ENCODE measurements at regions not wholly inside any gene's neighbourhood (a gene's known extent, or its start where the extent isn't known, plus 50 kb on each side); places are given as distances from the start of the nearest gene placed in this dataset.

DNA sequence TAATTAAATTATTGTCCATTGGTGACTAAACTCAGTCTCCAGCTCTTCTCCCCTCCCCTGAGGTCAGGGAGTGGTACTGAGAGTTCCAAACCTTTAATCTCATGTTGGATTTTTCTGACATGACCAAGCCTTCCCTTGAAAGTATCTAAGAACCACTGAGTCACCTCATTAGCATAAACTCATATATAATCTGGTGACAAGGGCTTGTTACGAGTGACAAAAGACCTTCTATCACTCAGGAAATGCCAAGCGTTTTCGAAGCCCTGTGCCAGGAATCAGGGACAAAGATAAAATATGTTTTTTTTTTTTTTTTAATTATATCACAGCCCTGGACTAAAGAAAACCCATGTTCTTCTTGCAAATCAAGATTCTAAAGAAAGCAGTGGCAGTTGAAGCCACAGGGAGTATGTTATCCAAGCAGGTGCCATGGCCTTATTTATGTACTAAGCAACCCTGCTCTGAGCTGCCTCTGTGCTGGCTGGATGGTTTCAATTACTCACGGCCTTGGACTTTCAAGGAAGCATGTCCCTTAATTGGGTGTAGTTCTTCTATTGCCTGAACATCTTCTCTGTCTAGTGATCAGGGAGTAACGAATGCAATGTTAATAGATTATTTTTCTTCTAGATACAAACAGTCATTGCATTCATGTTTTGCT, 169.0 kb upstream of the PRKCQ start:
- Histone ChIP-seq H3K36me3 (no peaks in the 10 kb centered on the region), H3K4me3 (no peak overlapping the region), H3K9me3 (no peaks in the 10 kb centered on the region), H3K4me1 (no peaks in the 10 kb centered on the region), H3K27me3 (no peaks in the 10 kb centered on the region), H3K27ac (no peak overlapping the region)
- no peak for DNase-seq
- in situ Hi-C loops (cut with MboI; ENCODE audit: low pct_ligation_motif_present in 1 of 4, low pct_unique_long_range_greater_than_20kb in 1 of 4, low sequenced_read_pairs in 3 of 4): no loop called here
- intact Hi-C loops (cut with DNase I; ENCODE audit: low total_unique reads): no loop called here
- TF ChIP-seq POLR2AphosphoS5 (IDR thresholded peaks at IDR 0.05) (no peak), EP300 (IDR thresholded peaks at IDR 0.05; ENCODE audit: low read depth) (no peak), POLR2A (IDR thresholded peaks at IDR 0.05) (no peak)
- TF ChIP-seq, protein P1, sequence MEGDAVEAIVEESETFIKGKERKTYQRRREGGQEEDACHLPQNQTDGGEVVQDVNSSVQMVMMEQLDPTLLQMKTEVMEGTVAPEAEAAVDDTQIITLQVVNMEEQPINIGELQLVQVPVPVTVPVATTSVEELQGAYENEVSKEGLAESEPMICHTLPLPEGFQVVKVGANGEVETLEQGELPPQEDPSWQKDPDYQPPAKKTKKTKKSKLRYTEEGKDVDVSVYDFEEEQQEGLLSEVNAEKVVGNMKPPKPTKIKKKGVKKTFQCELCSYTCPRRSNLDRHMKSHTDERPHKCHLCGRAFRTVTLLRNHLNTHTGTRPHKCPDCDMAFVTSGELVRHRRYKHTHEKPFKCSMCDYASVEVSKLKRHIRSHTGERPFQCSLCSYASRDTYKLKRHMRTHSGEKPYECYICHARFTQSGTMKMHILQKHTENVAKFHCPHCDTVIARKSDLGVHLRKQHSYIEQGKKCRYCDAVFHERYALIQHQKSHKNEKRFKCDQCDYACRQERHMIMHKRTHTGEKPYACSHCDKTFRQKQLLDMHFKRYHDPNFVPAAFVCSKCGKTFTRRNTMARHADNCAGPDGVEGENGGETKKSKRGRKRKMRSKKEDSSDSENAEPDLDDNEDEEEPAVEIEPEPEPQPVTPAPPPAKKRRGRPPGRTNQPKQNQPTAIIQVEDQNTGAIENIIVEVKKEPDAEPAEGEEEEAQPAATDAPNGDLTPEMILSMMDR (IDR thresholded peaks at IDR 0.05): no peak
- WGBS, 2 donors (ENCODE audit: low coverage in 1 of 2): 70 to 71% methylated on average over 5 of the region's 5 CpGs

DNA sequence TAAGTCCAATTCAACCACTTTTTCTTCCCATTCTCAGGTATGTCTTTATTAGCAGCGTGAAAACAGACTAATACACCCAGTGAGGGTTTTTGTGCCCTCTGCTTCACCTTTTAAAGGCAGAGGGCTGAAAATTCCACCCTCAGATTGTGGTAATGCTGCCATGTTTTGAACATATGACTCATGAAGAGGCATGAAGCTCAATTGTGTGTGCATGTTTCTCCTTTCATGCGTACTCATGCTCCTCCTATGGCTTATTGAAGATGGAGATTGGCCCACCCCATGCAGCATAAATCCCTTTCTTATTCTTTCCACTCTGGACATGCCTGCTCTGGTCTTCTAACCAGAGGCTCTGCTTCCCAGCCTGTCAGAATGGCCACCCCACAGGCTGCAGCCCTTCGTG, 168.0 kb upstream of the PRKCQ start:
- in situ Hi-C loops (cut with MboI; ENCODE audit: low pct_ligation_motif_present in 1 of 4, low pct_unique_long_range_greater_than_20kb in 1 of 4, low sequenced_read_pairs in 3 of 4): no loop called here
- no peaks in the 10 kb centered on the region for H3K9me3 ChIP-seq
- DNase-seq: no peak
- H3K36me3 ChIP-seq: no peaks in the 10 kb centered on the region
- no peaks in the 10 kb centered on the region for H3K27me3 ChIP-seq
- no peak overlapping the region for H3K4me3 ChIP-seq
- H3K27ac ChIP-seq: no peak overlapping the region
- 90 to 100% methylated on average over 3 of the region's 3 CpGs for WGBS, 2 donors (ENCODE audit: low coverage in 1 of 2)
- intact Hi-C loops (cut with DNase I; ENCODE audit: low total_unique reads): no loop called here
- no peaks in the 10 kb centered on the region for H3K4me1 ChIP-seq
- TF ChIP-seq EP300 (IDR thresholded peaks at IDR 0.05; ENCODE audit: low read depth): no peak
- no peak for TF ChIP-seq POLR2A (IDR thresholded peaks at IDR 0.05)
- no peak for TF ChIP-seq POLR2AphosphoS5 (IDR thresholded peaks at IDR 0.05)
- TF ChIP-seq, protein P1 (IDR thresholded peaks at IDR 0.05): no peak

DNA sequence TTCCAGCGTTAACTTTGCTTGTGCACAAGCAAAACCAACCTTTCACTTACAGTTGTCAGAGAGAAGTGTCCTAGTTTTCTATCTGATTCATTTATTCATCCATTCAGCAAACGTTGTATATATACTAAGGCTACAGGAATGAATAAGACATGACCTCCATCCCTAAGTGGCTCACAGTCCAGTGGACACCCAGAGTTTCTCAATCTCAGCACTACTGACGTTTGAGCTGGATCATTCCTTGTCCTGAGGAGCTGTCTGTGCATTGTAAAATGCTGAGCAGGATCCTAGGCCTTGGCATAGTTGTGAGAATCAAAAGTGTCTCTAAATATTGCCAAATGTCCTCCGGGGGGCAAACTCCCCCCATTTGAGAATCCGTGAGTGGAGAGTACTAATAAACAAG, 166.7 kb upstream of the PRKCQ start:
- 52% methylated on average over 5 of the region's 5 CpGs for WGBS, 2 donors (ENCODE audit: low coverage in 1 of 2)
- intact Hi-C loops (cut with DNase I; ENCODE audit: low total_unique reads): no loop called here
- Histone ChIP-seq H3K4me3 (no peak overlapping the region), H3K27ac (no peak overlapping the region), H3K36me3 (no peaks in the 10 kb centered on the region), H3K4me1 (no peaks in the 10 kb centered on the region), H3K9me3 (no peaks in the 10 kb centered on the region), H3K27me3 (no peaks in the 10 kb centered on the region)
- in situ Hi-C loops (cut with MboI; ENCODE audit: low pct_ligation_motif_present in 1 of 4, low pct_unique_long_range_greater_than_20kb in 1 of 4, low sequenced_read_pairs in 3 of 4): no loop called here
- DNase-seq: no peak
- no peak for TF ChIP-seq EP300 (IDR thresholded peaks at IDR 0.05; ENCODE audit: low read depth)
- TF ChIP-seq POLR2A (IDR thresholded peaks at IDR 0.05): no peak
- TF ChIP-seq POLR2AphosphoS5 (IDR thresholded peaks at IDR 0.05): no peak

DNA sequence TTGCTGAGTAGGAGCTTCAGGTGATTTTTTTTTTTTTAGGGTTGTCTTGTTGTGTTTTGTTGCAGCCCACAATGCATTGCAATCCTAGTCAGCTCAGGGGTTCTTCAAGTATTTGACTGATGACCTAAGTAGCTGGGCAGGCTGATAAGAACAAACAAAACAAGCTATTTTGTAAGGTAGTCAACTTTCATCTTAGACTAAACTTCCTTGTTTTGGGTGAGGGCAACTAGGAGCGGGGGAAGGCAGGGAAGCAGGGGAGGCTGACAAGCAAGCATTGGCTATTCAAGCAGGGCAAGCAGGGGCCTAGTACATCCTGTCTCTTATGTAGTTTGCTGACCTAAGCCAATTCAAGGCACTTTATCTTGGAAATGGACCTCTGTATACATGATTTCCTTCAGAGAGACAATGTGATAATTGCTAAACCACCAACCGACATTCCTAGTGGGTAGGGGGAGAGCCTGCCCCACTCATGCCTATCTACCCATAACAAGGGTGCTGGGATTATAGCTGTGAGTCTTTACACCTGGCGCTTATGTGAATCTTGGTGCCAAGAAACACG, 163.3 kb upstream of the PRKCQ start:
- DNase-seq: no peak
- no peaks in the 10 kb centered on the region for H3K36me3 ChIP-seq
- no peak overlapping the region for H3K4me3 ChIP-seq
- 82% methylated on average over 4 of the region's 4 CpGs; no CpG with 5 or more reads in 1 of the 2 donors for WGBS, 2 donors (ENCODE audit: low coverage in 1 of 2)
- peaks cover 0 to 3% (median 0%) of the 10 kb centered on the region in 4 donors for H3K4me1 ChIP-seq
- H3K27me3 ChIP-seq: peaks cover 6% of the 10 kb centered on the region
- intact Hi-C loops (cut with DNase I; ENCODE audit: low total_unique reads): no loop called here
- no peak overlapping the region for H3K27ac ChIP-seq
- H3K9me3 ChIP-seq: no peaks in the 10 kb centered on the region
- in situ Hi-C loops (cut with MboI; ENCODE audit: low pct_ligation_motif_present in 1 of 4, low pct_unique_long_range_greater_than_20kb in 1 of 4, low sequenced_read_pairs in 3 of 4): no loop called here
- TF ChIP-seq POLR2A (IDR thresholded peaks at IDR 0.05) (no peak), EP300 (IDR thresholded peaks at IDR 0.05; ENCODE audit: low read depth) (no peak), POLR2AphosphoS5 (IDR thresholded peaks at IDR 0.05) (no peak)
- TF ChIP-seq, protein P1 (IDR thresholded peaks at IDR 0.05): no peak

Data from transverse colon (tissue), 4 donors.